ENCODE measurements at regions not wholly inside any gene's neighbourhood (a gene's known extent, or its start where the extent isn't known, plus 50 kb on each side); places are given as distances from the start of the nearest gene placed in this dataset.

GRCh38 chr1:193338194-193338593 is 151.8 kb upstream of the B3GALT2 start:
- TF ChIP-seq POLR2A (IDR thresholded peaks at IDR 0.05; ENCODE audit: low read depth, low read length) (no peak), POLR2AphosphoS5 (IDR thresholded peaks at IDR 0.05; ENCODE audit: low read depth, low read length) (no peak), TAF1 (IDR thresholded peaks at IDR 0.05; ENCODE audit: low read depth, low read length) (no peak), SPI1 (IDR thresholded peaks at IDR 0.05; ENCODE audit: low read depth, low read length) (no peak), PAX5 (IDR thresholded peaks at IDR 0.05; ENCODE audit: insufficient read depth, low read length, severe bottlenecking) (no peak)
